Fibroblast of lung (primary cell): ENCODE measurements at regions not wholly inside any gene's neighbourhood (a gene's known extent, or its start where the extent isn't known, plus 50 kb on each side); places are given as distances from the start of the nearest gene placed in this dataset.
"Not testable (repeated sequence)": the region's sequence is repeated elsewhere in the genome, so short reads cannot be mapped to it uniquely, and the experiment has no call there.

Experiments
- DNase-seq, 2 donors: peaks; one replicate each; pipeline versions ENCODE4 v3.0.0 to v3.0.0-alpha.2; 2010; ENCODE audit warnings: low read depth in 2 of 2
- H2AFZ ChIP-seq: 2 replicates; pipeline ENCODE4 v1.5.1; 2012; ENCODE audit warnings: low read length, control low read depth, inconsistent platforms
- H3K27ac ChIP-seq: 2 replicates; pipeline ENCODE4 v1.5.1; 2011; ENCODE audit warnings: low read length, control low read depth; ENCODE audit not compliant: insufficient read depth
- H3K27me3 ChIP-seq: 2 replicates; pipeline ENCODE4 v1.5.1; 2011; ENCODE audit warnings: mild to moderate bottlenecking, low read length; ENCODE audit not compliant: control insufficient read depth, insufficient read depth
- H3K36me3 ChIP-seq: 2 replicates; pipeline ENCODE4 v1.5.1; 2011; ENCODE audit warnings: low read length; ENCODE audit not compliant: control insufficient read depth, insufficient read depth
- H3K4me1 ChIP-seq: 2 replicates; pipeline ENCODE4 v1.5.1; 2011; ENCODE audit warnings: low read length; ENCODE audit not compliant: control insufficient read depth, insufficient read depth; ENCODE audit errors: extremely low read depth
- H3K4me2 ChIP-seq: 2 replicates; pipeline ENCODE4 v1.5.1; 2011; ENCODE audit warnings: low read length, control low read depth; ENCODE audit not compliant: insufficient read depth; ENCODE audit errors: extremely low read depth
- H3K4me3 ChIP-seq, 4 experiments: fragments of 200-600 bp in 1 of 4; sonication (generic) in 1 of 4; replicated peaks in 1 of 4; 2 replicates each; pipeline ENCODE4 v1.5.1; 2011 to 2016; ENCODE audit warnings: low read length in 4 of 4, low read depth in 3 of 4, mild to moderate bottlenecking in 3 of 4, control low read depth in 2 of 4, inconsistent platforms in 1 of 4, mixed read lengths in 1 of 4; ENCODE audit not compliant: insufficient read depth in 1 of 4; ENCODE audit errors: control extremely low read depth in 1 of 4
- H3K79me2 ChIP-seq: 2 replicates; pipeline ENCODE4 v1.5.1; 2012; ENCODE audit warnings: mild to moderate bottlenecking, low read length, inconsistent platforms; ENCODE audit not compliant: control insufficient read depth, insufficient read depth
- H3K9ac ChIP-seq: 2 replicates; pipeline ENCODE4 v1.5.1; 2011; ENCODE audit warnings: mild to moderate bottlenecking, low read length, control low read depth; ENCODE audit not compliant: insufficient read depth
- H3K9me3 ChIP-seq: 2 replicates; pipeline ENCODE4 v1.5.1; 2012; ENCODE audit warnings: low read depth, low read length; ENCODE audit not compliant: control insufficient read depth, insufficient read depth
- H4K20me1 ChIP-seq: 2 replicates; pipeline ENCODE4 v1.5.1; 2011; ENCODE audit warnings: low read length; ENCODE audit not compliant: control insufficient read depth, insufficient read depth; ENCODE audit errors: extremely low read depth
- CTCF ChIP-seq, 2 donors: IDR thresholded peaks in 1 of 2; conservative IDR thresholded peaks in 1 of 2; 1 replicate in 1 of 2; 2 replicates in 1 of 2; pipeline ENCODE4 v1.5.1; 2011 to 2012; ENCODE audit warnings: low read length in 2 of 2, control low read depth in 1 of 2, inconsistent platforms in 1 of 2, low read depth in 1 of 2, mild to moderate bottlenecking in 1 of 2
- EZH2 ChIP-seq: IDR thresholded peaks from 2 replicates; pipeline ENCODE4 v1.5.1; 2012; ENCODE audit warnings: low read length, control low read depth, mild to moderate bottlenecking; ENCODE audit errors: missing control alignments

GRCh38 chr10:9126728-9127127, 1072.2 kb downstream of the GATA3 start:
- Histone ChIP-seq H3K4me1 (no peaks in the 10 kb centered on the region), H3K27me3 (no peaks in the 10 kb centered on the region), H3K27ac (no peak overlapping the region), H4K20me1 (no peaks in the 10 kb centered on the region), H3K9ac (no peak overlapping the region), H2AFZ (no peak overlapping the region), H3K36me3 (no peaks in the 10 kb centered on the region), H3K4me3 (no peak overlapping the region), H3K79me2 (no peaks in the 10 kb centered on the region), H3K4me2 (no peak overlapping the region), H3K9me3 (no peaks in the 10 kb centered on the region)
- TF ChIP-seq CTCF (conservative IDR thresholded peaks at IDR 0.05 in 1 of 2, IDR thresholded peaks at IDR 0.05 in 1 of 2; ENCODE audit: low read depth in 1 of 2, low read length in 2 of 2) (no peak), EZH2 (no peak)
- DNase-seq = no peak

GRCh38 chr10:9137368-9137767, 1082.9 kb downstream of the GATA3 start:
- no peaks in the 10 kb centered on the region for H4K20me1 ChIP-seq
- H3K79me2 ChIP-seq = no peaks in the 10 kb centered on the region
- no peaks in the 10 kb centered on the region for H3K27me3 ChIP-seq
- no peaks in the 10 kb centered on the region for H3K9me3 ChIP-seq
- H3K4me2 ChIP-seq = no peak overlapping the region
- no peaks in the 10 kb centered on the region for H3K36me3 ChIP-seq
- DNase-seq = no peak
- no peak overlapping the region for H3K27ac ChIP-seq
- TF ChIP-seq CTCF (conservative IDR thresholded peaks at IDR 0.05 in 1 of 2, IDR thresholded peaks at IDR 0.05 in 1 of 2; ENCODE audit: low read depth in 1 of 2, low read length in 2 of 2) (no peak), EZH2 (no peak)
- no peak overlapping the region for H3K9ac ChIP-seq
- H3K4me3 ChIP-seq = no peak overlapping the region
- H3K4me1 ChIP-seq = no peaks in the 10 kb centered on the region
- no peak overlapping the region for H2AFZ ChIP-seq

- H3K9ac ChIP-seq, H2AFZ ChIP-seq, H3K4me1 ChIP-seq, H3K9me3 ChIP-seq, H3K36me3 ChIP-seq, H3K4me2 ChIP-seq, H4K20me1 ChIP-seq, H3K79me2 ChIP-seq, DNase-seq, H3K4me3 ChIP-seq, H3K27me3 ChIP-seq, H3K27ac ChIP-seq: not testable (repeated sequence)
Measured at GRCh38 chr10:9138829-9139228, 1084.3 kb downstream of the GATA3 start.
